Kasumi-1 (cell line): ENCODE measurements at regions not wholly inside any gene's neighbourhood (a gene's known extent, or its start where the extent isn't known, plus 50 kb on each side); places are given as distances from the start of the nearest gene placed in this dataset.
A peak's percentile ranks its signal among the peaks of the same experiment; 100 is the strongest.

Experiments used
- DNase-seq, 2 experiments: peaks; one replicate each; lab custom pipeline; 2025; lab: John Stamatoyannopoulos, UW

GRCh38 chr13:39159846-39160370, 121.7 kb downstream of the NHLRC3 start:
- DNase-seq, result no peak

GRCh38 chr13:39167018-39167417, 128.8 kb downstream of the NHLRC3 start:
- DNase-seq, result no peak

GRCh38 chr13:39170711-39171110, 132.5 kb downstream of the NHLRC3 start:
- no peak for DNase-seq

- DNase-seq, result no peak
Observed at GRCh38 chr13:39185326-39185725, 147.1 kb downstream of the NHLRC3 start.

GRCh38 chr13:39186205-39186875, 148.1 kb downstream of the NHLRC3 start:
- DNase-seq, result no peak

GRCh38 chr13:39189778-39190177, 151.5 kb downstream of the NHLRC3 start:
- no peak for DNase-seq

GRCh38 chr13:39196965-39197646, 158.8 kb downstream of the NHLRC3 start:
- peak in 1 of 2 experiments; percentile 39 for DNase-seq

- DNase-seq, result peak; percentile 3 to 39
Observed at GRCh38 chr13:39197647-39198007, 159.4 kb downstream of the NHLRC3 start.

GRCh38 chr13:39200249-39200910, 162.1 kb downstream of the NHLRC3 start:
- DNase-seq, result no peak

GRCh38 chr13:39201180-39201579, 162.9 kb downstream of the NHLRC3 start:
- no peak for DNase-seq

GRCh38 chr13:39202746-39203145, 164.5 kb downstream of the NHLRC3 start:
- DNase-seq, result no peak

GRCh38 chr13:39208636-39209035, 170.4 kb downstream of the NHLRC3 start:
- no peak for DNase-seq

GRCh38 chr13:39209731-39210531, 171.7 kb downstream of the NHLRC3 start:
- no peak for DNase-seq

- no peak for DNase-seq
Observed at GRCh38 chr13:39210961-39211534, 172.8 kb downstream of the NHLRC3 start.

GRCh38 chr13:39215971-39216370, 177.7 kb downstream of the NHLRC3 start:
- no peak for DNase-seq

GRCh38 chr13:39217471-39217870, 179.2 kb downstream of the NHLRC3 start:
- no peak for DNase-seq

- DNase-seq, result no peak
Observed at GRCh38 chr13:39224671-39225240, 186.5 kb downstream of the NHLRC3 start.

GRCh38 chr13:39225860-39226259, 187.6 kb downstream of the NHLRC3 start:
- DNase-seq, result no peak

GRCh38 chr13:39226359-39226758, 188.1 kb downstream of the NHLRC3 start:
- DNase-seq, result no peak

GRCh38 chr13:39232401-39232980, 194.2 kb downstream of the NHLRC3 start:
- no peak for DNase-seq

GRCh38 chr13:39232999-39233398, 194.7 kb downstream of the NHLRC3 start:
- no peak for DNase-seq
